ENCODE measurements at regions not wholly inside any gene's neighbourhood (a gene's known extent, or its start where the extent isn't known, plus 50 kb on each side); places are given as distances from the start of the nearest gene placed in this dataset.

DNA sequence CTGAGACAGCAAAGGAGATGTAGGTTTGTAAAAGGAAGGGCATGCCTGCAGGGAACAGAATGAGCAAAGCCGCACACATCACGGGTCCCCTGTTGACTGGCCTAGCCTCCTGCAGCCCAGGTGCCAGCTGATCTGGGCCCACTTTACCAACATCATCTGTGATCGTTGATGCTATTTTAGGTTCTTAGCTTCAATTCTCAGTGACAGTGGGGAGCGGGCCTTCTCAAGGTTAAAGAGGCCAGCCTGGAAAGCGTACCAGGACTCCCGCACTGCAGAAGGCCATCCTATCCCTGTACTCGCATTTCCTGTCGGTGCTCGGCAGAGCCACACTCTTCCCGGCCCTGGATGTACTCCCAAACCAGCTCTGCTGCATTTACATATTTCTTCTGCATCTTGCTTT is 213.5 kb upstream of the IRX1 start:
- H3K79me2 ChIP-seq (ENCODE audit: control insufficient read depth, insufficient read depth, low read length): no peaks in the 10 kb centered on the region
- ChIA-PET RAD21 (ENCODE audit: unreplicated experiment) (no interaction called here), POLR2A (no interaction called here), SMC1A (ENCODE audit: uncharacterized antibody, unreplicated experiment) (no interaction called here), CTCF (no interaction called here)
- H4K20me1 ChIP-seq (ENCODE audit: control insufficient read depth, insufficient read depth): no peaks in the 10 kb centered on the region
- no peaks in the 10 kb centered on the region for H3K4me1 ChIP-seq (ENCODE audit: control insufficient read depth, insufficient read depth, low read length)
- in situ Hi-C loops (cut with MboI) (no loop called here), intact Hi-C loops (cut with micrococcal nuclease; ENCODE audit: unreplicated experiment) (no loop called here)
- H2AFZ ChIP-seq (ENCODE audit: control insufficient read depth, low read depth, low read length): no peak overlapping the region
- H3K27me3 ChIP-seq (replicated peaks in 1 of 2; ENCODE audit: control insufficient read depth in 2 of 2, insufficient read depth in 2 of 2, low read length in 1 of 2): no peaks in the 10 kb centered on the region
- no peak overlapping the region for H3K4me2 ChIP-seq (ENCODE audit: control insufficient read depth, insufficient read depth)
- H3K9ac ChIP-seq (ENCODE audit: control insufficient read depth, insufficient read depth, low read length): no peak overlapping the region
- H3K27ac ChIP-seq (ENCODE audit: control insufficient read depth, insufficient read depth): no peak overlapping the region
- ATAC-seq: no peak
- no peak for TF ChIP-seq CBX5 (IDR thresholded peaks at IDR 0.05; ENCODE audit: low read depth)
- TF ChIP-seq MXI1 (IDR thresholded peaks at IDR 0.05; ENCODE audit: low read depth, low read length): no peak
- TF ChIP-seq, protein P1, sequence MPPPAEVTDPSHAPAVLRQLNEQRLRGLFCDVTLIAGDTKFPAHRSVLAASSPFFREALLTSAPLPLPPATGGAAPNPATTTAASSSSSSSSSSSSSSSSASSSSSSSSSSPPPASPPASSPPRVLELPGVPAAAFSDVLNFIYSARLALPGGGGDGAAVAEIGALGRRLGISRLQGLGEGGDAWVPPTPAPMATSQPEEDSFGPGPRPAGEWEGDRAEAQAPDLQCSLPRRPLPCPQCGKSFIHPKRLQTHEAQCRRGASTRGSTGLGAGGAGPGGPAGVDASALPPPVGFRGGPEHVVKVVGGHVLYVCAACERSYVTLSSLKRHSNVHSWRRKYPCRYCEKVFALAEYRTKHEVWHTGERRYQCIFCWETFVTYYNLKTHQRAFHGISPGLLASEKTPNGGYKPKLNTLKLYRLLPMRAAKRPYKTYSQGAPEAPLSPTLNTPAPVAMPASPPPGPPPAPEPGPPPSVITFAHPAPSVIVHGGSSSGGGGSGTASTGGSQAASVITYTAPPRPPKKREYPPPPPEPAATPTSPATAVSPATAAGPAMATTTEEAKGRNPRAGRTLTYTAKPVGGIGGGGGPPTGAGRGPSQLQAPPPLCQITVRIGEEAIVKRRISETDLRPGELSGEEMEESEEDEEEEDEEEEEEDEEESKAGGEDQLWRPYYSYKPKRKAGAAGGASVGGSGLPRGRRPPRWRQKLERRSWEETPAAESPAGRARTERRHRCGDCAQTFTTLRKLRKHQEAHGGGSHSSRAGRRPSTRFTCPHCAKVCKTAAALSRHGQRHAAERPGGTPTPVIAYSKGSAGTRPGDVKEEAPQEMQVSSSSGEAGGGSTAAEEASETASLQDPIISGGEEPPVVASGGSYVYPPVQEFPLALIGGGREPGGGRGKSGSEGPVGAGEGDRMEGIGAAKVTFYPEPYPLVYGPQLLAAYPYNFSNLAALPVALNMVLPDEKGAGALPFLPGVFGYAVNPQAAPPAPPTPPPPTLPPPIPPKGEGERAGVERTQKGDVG (CRISPR knock-in tag; IDR thresholded peaks at IDR 0.05): no peak
- no peaks in the 10 kb centered on the region for H3K36me3 ChIP-seq (ENCODE audit: control insufficient read depth in 2 of 2, insufficient read depth in 2 of 2, low read length in 1 of 2)
- no TSS peak for BruUV-seq (replicated peaks)
- no peak for DNase-seq (ENCODE audit: low read depth, low spot score)
- no peak overlapping the region for H3K4me3 ChIP-seq
- 51% methylated on average over 10 of the region's 10 CpGs for WGBS (ENCODE audit: insufficient coverage, insufficient replicate concordance, low lambda C conversion rate, missing lambda C conversion rate)
- no peak for FAIRE-seq
- no peaks in the 10 kb centered on the region; the same call in 1 of the 3 replicates for H3K9me3 ChIP-seq (replicated peaks; ENCODE audit: control insufficient read depth, insufficient read depth, low read length)

DNA sequence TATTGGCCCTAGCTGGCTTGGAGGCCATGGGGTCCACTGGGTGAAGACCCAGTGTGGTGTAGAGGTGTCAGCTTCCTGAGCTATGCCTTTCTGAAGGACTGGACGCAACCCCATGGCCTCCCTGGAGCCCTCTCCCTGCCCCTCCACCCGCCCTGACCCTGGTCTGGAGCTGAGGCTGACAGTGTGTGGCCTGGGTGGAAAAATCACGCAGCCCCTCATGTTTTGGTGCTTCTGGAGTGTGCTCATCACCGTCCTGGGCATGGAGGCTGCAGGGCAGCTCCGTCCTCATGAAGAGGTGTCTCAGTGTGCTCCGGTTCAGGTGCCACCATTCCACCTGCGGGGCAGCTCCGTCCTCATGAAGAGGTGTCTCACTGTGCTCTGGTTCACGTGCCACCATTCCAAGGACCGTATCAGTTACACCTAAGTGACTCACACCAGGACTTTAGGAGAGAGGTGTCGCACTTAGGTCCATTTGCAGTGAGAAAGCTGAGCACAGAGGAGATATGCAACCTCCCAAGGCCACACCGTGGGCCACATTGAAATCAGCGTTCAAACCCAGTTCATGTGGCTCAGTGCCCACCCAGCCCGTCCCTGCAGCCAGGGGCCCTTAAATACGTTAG is 214.3 kb upstream of the IRX1 start:
- DNase-seq (ENCODE audit: low read depth, low spot score) (no peak), ATAC-seq (no peak), FAIRE-seq (no peak)
- ChIA-PET POLR2A (no interaction called here), CTCF (no interaction called here), RAD21 (ENCODE audit: unreplicated experiment) (no interaction called here), SMC1A (ENCODE audit: uncharacterized antibody, unreplicated experiment) (no interaction called here)
- Histone ChIP-seq H3K9ac (ENCODE audit: control insufficient read depth, insufficient read depth, low read length) (no peak overlapping the region), H3K27me3 (replicated peaks in 1 of 2; ENCODE audit: control insufficient read depth in 2 of 2, insufficient read depth in 2 of 2, low read length in 1 of 2) (no peaks in the 10 kb centered on the region), H3K9me3 (replicated peaks; ENCODE audit: control insufficient read depth, insufficient read depth, low read length) (no peaks in the 10 kb centered on the region; the same call in 1 of the 3 replicates), H2AFZ (ENCODE audit: control insufficient read depth, low read depth, low read length) (no peak overlapping the region), H3K27ac (ENCODE audit: control insufficient read depth, insufficient read depth) (no peak overlapping the region), H3K4me1 (ENCODE audit: control insufficient read depth, insufficient read depth, low read length) (no peaks in the 10 kb centered on the region), H3K4me3 (no peak overlapping the region), H4K20me1 (ENCODE audit: control insufficient read depth, insufficient read depth) (no peaks in the 10 kb centered on the region), H3K79me2 (ENCODE audit: control insufficient read depth, insufficient read depth, low read length) (no peaks in the 10 kb centered on the region), H3K36me3 (ENCODE audit: control insufficient read depth in 2 of 2, insufficient read depth in 2 of 2, low read length in 1 of 2) (no peaks in the 10 kb centered on the region), H3K4me2 (ENCODE audit: control insufficient read depth, insufficient read depth) (no peak overlapping the region)
- BruUV-seq (replicated peaks): no TSS peak
- in situ Hi-C loops (cut with MboI) (no loop called here), intact Hi-C loops (cut with micrococcal nuclease; ENCODE audit: unreplicated experiment) (no loop called here)
- 20% methylated on average over 15 of the region's 15 CpGs for WGBS (ENCODE audit: insufficient coverage, insufficient replicate concordance, low lambda C conversion rate, missing lambda C conversion rate)
- TF ChIP-seq, protein P2, sequence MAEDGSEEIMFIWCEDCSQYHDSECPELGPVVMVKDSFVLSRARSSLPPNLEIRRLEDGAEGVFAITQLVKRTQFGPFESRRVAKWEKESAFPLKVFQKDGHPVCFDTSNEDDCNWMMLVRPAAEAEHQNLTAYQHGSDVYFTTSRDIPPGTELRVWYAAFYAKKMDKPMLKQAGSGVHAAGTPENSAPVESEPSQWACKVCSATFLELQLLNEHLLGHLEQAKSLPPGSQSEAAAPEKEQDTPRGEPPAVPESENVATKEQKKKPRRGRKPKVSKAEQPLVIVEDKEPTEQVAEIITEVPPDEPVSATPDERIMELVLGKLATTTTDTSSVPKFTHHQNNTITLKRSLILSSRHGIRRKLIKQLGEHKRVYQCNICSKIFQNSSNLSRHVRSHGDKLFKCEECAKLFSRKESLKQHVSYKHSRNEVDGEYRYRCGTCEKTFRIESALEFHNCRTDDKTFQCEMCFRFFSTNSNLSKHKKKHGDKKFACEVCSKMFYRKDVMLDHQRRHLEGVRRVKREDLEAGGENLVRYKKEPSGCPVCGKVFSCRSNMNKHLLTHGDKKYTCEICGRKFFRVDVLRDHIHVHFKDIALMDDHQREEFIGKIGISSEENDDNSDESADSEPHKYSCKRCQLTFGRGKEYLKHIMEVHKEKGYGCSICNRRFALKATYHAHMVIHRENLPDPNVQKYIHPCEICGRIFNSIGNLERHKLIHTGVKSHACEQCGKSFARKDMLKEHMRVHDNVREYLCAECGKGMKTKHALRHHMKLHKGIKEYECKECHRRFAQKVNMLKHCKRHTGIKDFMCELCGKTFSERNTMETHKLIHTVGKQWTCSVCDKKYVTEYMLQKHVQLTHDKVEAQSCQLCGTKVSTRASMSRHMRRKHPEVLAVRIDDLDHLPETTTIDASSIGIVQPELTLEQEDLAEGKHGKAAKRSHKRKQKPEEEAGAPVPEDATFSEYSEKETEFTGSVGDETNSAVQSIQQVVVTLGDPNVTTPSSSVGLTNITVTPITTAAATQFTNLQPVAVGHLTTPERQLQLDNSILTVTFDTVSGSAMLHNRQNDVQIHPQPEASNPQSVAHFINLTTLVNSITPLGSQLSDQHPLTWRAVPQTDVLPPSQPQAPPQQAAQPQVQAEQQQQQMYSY (CRISPR knock-in tag; IDR thresholded peaks at IDR 0.05): no peak
